GM18858 (cell line): ENCODE measurements at regions not wholly inside any gene's neighbourhood (a gene's known extent, or its start where the extent isn't known, plus 50 kb on each side); places are given as distances from the start of the nearest gene placed in this dataset.

Experiments used
- ATAC-seq: cut with Tn5 transposase; IDR thresholded peaks from one replicate; pipeline ENCODE4 v1.9.1; 2021; ENCODE audit not compliant: unreplicated experiment

DNA sequence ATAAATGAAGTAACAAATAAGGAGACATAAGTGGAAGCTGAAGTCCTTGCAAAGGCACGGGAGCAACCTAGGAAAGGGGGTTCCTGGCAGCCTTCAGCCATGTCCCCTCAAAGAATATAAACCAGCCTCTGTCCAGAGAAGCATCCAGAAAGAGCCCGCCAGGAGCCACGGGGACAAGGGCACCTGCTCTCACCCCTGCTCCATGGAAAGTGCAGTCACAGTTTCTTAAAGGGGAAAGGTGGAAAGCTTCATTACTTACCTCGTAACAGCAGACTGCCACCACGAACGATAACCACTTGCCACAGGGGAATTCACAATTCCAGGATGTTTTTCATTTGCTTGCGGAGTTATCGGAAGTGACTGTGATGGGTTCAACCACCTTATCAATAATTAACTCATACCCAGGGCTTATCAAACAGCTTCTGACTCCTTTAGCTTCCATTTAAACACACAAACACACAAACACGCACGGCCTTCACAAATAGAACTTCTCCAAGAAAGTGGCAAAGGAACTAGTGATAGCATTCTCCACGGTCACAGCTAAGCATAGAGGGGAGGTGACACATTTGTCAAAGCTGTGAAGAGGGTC, 134.2 kb upstream of the IGF1R start:
- no peak for ATAC-seq

DNA sequence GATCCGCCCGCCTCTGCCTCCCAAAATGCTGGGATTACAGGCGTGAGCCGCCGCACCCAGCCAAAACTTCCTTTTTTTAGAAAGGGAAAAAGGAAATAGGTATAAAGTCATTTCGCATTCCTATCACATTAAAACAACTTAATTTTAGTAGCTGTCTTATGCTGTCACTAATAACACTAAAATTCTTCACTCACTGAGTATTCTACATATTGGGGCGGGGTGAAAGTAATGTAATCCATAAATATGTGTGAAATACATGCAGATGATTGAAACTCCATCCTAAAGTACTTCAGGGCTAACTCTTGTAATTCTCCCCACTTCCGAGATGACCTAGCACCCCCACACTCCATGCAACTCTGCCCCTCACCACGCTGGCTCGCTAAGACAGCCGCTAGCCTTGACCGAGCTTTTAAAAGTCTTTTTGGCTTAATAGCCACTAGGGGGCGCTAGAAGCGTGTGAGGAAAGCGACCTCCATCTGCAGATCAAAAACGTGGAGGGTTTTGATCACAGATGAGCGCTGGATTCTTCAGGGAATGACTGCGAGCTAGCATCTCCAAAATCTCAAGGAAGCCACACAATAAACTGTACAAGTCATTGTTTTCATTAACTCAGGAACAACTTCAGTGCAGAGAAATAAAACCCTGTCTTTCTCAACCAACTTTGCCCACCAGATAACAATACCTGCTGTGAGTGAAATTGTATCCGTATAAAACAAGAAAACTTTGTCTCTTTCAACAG, 129.3 kb upstream of the IGF1R start:
- ATAC-seq, result peak; percentile 73

- ATAC-seq, result no peak
Measured at GRCh38 chr15:98519767-98520550, 128.4 kb upstream of the IGF1R start.

GRCh38 chr15:98522127-98522526, 126.2 kb upstream of the IGF1R start:
- ATAC-seq, result no peak

DNA sequence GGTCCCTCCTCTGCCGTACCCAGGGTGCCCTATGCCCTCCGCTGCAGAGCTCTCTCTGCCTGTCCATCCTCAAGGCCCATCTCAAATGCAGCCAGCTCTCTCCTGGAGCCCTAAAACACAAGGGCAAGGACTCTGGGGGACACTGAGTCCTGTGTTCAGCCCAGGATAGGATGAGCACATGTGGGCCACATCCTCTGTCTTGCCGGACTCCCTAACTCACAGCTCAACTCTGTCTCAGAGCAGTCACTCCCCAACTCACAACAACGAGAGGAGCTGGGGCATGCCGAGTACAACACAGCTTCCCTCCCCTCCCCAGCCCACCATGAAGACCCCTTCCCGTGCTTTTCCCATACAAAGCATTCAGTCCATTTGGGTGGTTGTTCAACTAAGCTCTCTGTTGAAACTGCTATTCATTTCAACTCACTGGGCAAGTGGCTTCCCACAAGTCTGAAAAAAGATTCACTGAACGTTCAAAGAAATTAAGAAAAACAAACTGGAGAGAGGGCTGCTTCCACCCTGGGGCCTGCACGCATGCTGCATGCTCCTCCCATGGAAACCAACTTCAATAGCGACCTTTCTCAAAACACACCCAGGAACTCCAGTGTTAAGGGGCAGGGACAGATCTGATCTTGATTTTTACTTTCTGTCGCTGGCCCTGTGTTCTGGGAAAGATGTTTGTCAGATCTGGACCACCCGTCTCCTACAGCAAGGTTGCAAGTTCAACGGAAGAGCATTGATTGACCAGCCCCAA, 124.3 kb upstream of the IGF1R start:
- ATAC-seq, result no peak

DNA sequence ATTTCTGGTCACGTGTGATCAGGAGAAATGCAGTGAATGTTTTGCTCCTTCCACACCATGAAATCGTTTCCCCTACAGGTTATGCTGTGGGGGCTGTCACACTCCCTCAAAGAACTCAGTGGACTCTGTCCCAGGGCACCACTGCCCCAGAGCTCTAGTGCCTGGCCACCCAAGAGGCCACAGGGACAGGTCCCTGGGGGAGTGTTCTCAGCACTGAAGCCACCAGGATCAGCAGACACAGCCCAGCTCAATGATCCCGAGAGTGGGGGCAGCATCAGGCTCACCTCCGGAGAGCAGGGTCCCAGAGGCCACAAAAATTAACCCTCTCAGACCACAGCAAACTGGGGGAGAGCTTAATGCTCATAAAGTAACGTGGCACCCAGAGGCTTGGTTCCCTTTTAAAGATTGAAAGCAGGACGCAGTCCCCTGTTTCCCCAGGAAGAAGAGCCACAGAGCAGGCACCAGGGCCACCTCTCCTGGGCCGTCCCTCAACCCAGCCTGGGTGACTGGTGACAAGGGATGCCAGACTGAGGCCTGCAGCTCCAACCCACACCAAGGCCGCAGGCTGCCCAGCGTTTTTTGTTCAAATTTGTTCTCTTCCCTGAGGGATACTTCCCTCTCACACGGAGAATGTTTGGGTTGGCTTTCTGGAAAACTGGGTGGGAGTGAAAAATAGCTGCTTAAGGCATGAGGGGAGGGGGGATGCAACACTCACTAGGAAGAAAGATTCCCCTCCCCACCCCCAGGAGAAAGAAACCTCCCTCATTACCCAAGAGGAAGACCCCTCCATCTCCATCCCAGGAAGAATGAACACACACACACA, 123.3 kb upstream of the IGF1R start:
- ATAC-seq, result no peak

DNA sequence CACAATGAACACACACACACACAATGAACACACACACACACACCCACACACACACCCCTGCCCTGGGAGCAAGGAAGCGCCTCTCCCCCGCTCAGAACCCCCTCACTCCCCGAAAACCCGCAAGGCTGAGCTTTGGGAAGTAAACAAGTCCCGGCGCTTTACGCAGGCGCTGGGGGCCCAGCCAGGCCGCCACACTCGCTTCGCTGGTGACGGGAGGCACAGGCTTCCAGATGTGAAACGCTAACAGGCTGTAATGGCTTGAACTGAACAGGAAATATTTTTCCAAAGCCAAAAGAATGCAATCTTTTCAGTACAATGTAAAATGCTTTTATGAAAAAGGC, 122.7 kb upstream of the IGF1R start:
- no peak for ATAC-seq

DNA sequence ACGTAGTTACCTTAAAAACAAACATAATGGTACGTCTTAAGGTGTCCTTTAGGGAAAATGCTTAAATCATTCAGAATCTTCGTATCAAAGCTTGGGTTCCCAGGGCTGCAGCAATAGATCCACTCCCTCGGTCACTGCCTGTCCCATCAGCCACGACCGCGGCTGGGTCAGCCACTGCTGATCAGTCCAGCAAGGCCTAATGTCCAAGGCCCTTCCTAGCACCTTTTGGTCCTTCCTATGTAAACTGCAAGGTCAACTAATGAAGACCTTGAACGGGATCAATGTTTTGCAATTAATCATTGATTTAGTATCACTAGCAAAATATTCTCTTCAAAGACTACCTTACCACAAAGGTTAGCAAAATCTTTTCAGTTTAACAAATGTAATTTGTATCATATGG, 122.2 kb upstream of the IGF1R start:
- ATAC-seq, result no peak

GRCh38 chr15:98528046-98528725, 120.2 kb upstream of the IGF1R start:
- no peak for ATAC-seq

- no peak for ATAC-seq
Measured at GRCh38 chr15:98529205-98530145, 118.9 kb upstream of the IGF1R start.

- no peak for ATAC-seq
Measured at GRCh38 chr15:98530570-98530969, 117.8 kb upstream of the IGF1R start.

- ATAC-seq, result no peak
Measured at GRCh38 chr15:98532063-98532462, 116.3 kb upstream of the IGF1R start.

DNA sequence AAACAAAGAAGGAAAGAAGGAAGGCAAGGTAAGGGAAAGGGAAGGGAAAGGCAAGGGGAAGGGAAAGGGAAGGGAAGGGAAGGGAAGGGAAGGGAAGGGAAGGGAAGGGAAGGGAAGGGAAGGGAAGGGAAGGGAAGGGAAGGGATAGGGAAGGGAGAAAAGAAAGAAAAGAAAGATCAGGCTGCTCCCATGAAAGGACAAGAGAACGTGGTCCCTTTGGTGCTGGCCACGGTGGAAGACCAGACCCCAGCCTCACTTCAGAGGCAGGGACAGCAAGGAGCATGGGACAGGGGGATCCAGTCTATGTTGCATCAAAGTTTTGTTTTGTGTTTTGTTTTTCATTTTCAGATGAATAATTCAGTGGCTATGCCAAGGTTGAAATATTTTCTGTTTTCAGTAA, 111.4 kb upstream of the IGF1R start:
- no peak for ATAC-seq

DNA sequence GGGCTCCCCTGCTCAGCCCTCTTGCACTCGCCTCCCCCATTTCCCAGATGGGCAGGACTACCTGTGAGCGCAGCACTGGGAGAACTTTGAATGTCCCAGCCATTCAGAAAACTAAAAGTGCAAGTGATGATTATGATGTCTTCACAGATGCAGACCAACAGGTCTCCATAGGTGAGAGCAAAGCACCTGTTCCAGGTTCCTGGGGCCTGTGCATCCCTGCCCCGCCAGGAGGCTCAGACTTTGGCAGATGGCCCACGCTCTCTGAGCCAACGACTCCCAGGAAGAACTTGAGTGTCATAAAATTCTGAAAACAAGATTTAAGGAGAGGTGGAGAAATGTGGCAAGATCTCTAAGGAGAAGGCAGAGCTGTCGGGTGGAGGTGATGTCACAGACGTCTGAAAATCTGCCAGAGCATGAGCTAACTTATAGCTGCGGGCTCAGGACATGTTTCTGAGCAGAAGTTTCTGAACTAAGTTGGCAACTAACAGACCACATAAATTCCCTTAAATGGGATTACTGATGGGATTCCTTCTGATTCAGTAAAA, 110.8 kb upstream of the IGF1R start:
- ATAC-seq, result no peak

- no peak for ATAC-seq
Measured at GRCh38 chr15:98541519-98541918, 106.8 kb upstream of the IGF1R start.

DNA sequence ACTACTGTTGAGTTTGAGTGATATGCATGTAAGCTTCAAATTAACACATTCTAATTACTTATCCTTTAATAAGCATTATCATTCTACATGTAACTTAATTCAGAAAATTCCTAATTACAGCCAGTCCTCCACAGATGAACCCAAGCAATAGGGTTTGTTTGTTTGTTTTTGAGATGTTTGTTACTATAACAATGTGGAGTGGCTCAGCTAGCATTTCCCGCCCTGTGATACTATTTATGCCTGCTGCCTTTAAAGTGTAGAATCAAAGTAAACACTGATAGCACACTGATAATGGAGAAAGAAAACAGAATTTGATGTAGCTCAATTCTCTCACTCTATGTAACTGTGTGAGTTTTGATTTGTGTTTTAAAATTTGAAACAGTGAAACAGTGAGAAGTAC, 105.1 kb upstream of the IGF1R start:
- ATAC-seq, result no peak

- no peak for ATAC-seq
Measured at GRCh38 chr15:98546329-98546728, 102.0 kb upstream of the IGF1R start.

- ATAC-seq, result no peak
Measured at GRCh38 chr15:98547275-98547674, 101.1 kb upstream of the IGF1R start.

DNA sequence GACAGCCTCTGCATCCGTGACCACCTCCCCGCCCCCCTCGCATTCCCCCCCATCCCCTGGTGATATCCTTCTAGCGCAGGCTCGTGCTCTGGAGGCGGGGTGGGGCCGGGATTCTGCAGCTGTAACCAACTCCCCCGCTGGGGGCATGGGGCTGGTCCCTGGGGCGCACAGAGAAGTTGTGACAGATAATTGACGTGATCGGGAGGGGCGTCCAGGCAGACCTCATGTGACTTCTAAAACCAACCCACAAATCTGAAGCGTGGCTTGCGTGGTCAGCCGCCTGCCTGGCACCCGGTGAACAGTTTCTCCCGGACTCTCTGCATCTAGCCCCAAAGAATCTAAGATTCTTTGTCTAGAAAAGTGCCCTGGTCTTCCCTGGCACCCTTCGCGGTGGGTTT, 100.6 kb upstream of the IGF1R start:
- ATAC-seq, result no peak
